ENCODE measurements at regions not wholly inside any gene's neighbourhood (a gene's known extent, or its start where the extent isn't known, plus 50 kb on each side); places are given as distances from the start of the nearest gene placed in this dataset.

DNA sequence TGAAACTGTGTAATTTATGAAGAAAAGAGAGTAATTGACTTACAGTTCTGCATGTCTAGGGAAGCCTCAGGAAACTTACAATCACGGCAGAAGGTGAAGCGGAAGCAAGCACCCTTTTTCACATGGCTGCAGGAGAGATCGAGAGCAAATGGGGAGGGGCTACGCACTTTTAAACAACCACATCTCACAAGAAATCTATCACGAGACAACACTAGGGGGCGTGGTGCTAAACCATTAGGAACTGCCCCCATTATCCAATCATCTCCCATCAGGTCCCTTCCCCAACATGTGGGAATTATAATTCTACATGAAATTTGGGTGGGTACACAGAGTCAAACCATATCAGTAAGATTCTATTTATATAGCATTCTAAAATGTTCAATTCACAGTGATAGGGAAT is 114.8 kb upstream of the TRPC4 start:
- TF ChIP-seq, protein P1, sequence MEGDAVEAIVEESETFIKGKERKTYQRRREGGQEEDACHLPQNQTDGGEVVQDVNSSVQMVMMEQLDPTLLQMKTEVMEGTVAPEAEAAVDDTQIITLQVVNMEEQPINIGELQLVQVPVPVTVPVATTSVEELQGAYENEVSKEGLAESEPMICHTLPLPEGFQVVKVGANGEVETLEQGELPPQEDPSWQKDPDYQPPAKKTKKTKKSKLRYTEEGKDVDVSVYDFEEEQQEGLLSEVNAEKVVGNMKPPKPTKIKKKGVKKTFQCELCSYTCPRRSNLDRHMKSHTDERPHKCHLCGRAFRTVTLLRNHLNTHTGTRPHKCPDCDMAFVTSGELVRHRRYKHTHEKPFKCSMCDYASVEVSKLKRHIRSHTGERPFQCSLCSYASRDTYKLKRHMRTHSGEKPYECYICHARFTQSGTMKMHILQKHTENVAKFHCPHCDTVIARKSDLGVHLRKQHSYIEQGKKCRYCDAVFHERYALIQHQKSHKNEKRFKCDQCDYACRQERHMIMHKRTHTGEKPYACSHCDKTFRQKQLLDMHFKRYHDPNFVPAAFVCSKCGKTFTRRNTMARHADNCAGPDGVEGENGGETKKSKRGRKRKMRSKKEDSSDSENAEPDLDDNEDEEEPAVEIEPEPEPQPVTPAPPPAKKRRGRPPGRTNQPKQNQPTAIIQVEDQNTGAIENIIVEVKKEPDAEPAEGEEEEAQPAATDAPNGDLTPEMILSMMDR (IDR thresholded peaks at IDR 0.05): peak; percentile 48
- no peak for TF ChIP-seq ZFX (IDR thresholded peaks at IDR 0.05; ENCODE audit: borderline replicate concordance)

All from 22Rv1 (cell line).